ENCODE measurements at regions not wholly inside any gene's neighbourhood (a gene's known extent, or its start where the extent isn't known, plus 50 kb on each side); places are given as distances from the start of the nearest gene placed in this dataset.

DNA sequence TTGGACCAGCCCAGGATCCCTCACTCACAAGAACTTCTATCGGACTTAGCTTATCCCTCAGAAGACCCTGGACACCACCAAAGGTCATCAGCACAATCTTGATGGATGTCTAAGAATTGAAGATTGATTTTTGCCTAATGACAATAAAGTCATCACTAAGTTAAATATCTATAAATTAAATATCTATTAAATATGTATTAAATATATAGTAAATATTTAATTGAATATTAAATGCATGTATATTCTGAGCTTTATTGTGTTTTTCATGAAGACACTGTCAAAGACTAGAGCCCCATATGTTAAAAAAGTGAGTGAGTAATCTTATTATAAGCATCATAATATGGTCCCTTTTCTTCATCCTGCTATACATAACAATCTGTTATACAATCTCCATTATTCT, 751.1 kb downstream of the KCNJ2 start:
- Histone ChIP-seq H3K4me1 (no peaks in the 10 kb centered on the region), H3K27me3 (no peaks in the 10 kb centered on the region), H3K9me3 (peaks cover 4% of the 10 kb centered on the region), H3K36me3 (no peaks in the 10 kb centered on the region), H3K4me3 (no peak overlapping the region), H3K27ac (no peak overlapping the region)
- TF ChIP-seq POLR2AphosphoS5 (IDR thresholded peaks at IDR 0.05): no peak
- TF ChIP-seq, protein P1, sequence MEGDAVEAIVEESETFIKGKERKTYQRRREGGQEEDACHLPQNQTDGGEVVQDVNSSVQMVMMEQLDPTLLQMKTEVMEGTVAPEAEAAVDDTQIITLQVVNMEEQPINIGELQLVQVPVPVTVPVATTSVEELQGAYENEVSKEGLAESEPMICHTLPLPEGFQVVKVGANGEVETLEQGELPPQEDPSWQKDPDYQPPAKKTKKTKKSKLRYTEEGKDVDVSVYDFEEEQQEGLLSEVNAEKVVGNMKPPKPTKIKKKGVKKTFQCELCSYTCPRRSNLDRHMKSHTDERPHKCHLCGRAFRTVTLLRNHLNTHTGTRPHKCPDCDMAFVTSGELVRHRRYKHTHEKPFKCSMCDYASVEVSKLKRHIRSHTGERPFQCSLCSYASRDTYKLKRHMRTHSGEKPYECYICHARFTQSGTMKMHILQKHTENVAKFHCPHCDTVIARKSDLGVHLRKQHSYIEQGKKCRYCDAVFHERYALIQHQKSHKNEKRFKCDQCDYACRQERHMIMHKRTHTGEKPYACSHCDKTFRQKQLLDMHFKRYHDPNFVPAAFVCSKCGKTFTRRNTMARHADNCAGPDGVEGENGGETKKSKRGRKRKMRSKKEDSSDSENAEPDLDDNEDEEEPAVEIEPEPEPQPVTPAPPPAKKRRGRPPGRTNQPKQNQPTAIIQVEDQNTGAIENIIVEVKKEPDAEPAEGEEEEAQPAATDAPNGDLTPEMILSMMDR (IDR thresholded peaks at IDR 0.05): no peak
- TF ChIP-seq POLR2A (IDR thresholded peaks at IDR 0.05): no peak
- no peak for TF ChIP-seq EP300 (IDR thresholded peaks at IDR 0.05)
- 92% methylated on average over 1 of the region's 1 CpG for WGBS
- no peak for DNase-seq (ENCODE audit: low spot score in 2 of 2)

DNA sequence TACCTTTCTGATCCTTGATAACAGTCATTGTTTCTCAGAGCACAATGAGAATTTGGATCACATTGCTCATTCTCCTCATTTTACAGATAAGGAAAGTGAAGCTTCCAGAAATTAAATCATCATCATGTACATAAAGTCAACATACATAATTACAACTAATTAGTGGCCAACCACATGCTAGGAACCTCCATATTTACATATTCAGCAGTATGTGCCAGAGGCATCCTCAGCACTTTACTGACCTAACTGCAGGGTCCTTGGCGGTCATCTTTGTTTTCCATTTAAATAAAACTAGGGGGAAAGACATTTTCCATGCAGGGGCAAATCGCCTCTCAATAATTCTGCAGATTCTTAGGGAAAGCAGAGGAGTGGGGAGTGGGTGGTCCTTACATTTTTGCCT, 752.9 kb downstream of the KCNJ2 start:
- TF ChIP-seq EP300 (IDR thresholded peaks at IDR 0.05): no peak
- TF ChIP-seq POLR2AphosphoS5 (IDR thresholded peaks at IDR 0.05): no peak
- TF ChIP-seq, protein P1 (IDR thresholded peaks at IDR 0.05): no peak
- TF ChIP-seq POLR2A (IDR thresholded peaks at IDR 0.05): no peak
- DNase-seq (ENCODE audit: low spot score in 2 of 2): no peak
- no peaks in the 10 kb centered on the region for H3K9me3 ChIP-seq
- no peaks in the 10 kb centered on the region for H3K36me3 ChIP-seq
- H3K27ac ChIP-seq: no peak overlapping the region
- H3K4me3 ChIP-seq: no peak overlapping the region
- H3K4me1 ChIP-seq: no peaks in the 10 kb centered on the region
- WGBS: 96% methylated on average over 2 of the region's 2 CpGs
- H3K27me3 ChIP-seq: no peaks in the 10 kb centered on the region

DNA sequence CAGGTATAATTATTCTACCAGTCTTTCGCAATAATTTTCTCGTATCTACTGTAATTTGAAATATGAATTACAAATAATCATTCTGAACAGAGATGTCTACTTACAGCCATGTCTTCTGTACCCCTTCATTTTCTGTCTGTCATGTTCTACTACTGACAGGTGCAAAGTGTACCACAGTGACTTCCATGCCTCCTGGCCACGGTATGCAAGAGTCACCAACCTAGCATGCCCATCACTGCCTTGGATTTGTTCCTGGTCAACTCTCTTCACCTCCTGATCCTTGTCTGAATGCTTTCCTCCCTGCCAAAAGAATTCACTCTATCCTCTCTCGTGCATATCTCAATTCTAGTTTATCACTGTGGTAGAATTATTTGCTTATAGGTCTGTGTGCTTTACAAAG, 755.4 kb downstream of the KCNJ2 start:
- TF ChIP-seq EP300 (IDR thresholded peaks at IDR 0.05) (no peak), POLR2A (IDR thresholded peaks at IDR 0.05) (no peak), POLR2AphosphoS5 (IDR thresholded peaks at IDR 0.05) (no peak)
- TF ChIP-seq, protein P1 (IDR thresholded peaks at IDR 0.05): no peak
- Histone ChIP-seq H3K4me1 (no peaks in the 10 kb centered on the region), H3K9me3 (no peaks in the 10 kb centered on the region), H3K27me3 (no peaks in the 10 kb centered on the region), H3K27ac (no peak overlapping the region), H3K4me3 (no peak overlapping the region), H3K36me3 (no peaks in the 10 kb centered on the region)
- WGBS: 82% methylated on average over 4 of the region's 4 CpGs
- DNase-seq (ENCODE audit: low spot score in 2 of 2): no peak

DNA sequence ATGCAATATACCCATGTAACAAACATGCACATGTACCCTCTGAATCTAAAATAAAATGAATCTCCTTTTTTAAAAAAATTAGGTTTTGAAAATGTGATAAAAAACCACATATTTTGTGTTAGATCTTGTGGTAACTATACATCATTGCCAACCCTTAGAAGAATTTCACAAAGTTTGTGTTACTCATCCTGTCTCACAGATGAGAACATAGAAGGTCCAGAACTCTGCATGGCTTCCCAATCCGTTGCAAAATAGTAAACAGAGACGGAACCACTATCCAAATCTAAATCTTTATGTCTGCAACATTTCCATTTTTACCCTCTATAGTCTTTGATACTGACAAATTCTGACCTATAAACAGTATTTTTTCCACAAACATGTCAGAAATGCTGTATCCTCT, 759.9 kb downstream of the KCNJ2 start:
- TF ChIP-seq EP300 (IDR thresholded peaks at IDR 0.05): no peak
- TF ChIP-seq, protein P1 (IDR thresholded peaks at IDR 0.05): no peak
- TF ChIP-seq POLR2A (IDR thresholded peaks at IDR 0.05): no peak
- TF ChIP-seq POLR2AphosphoS5 (IDR thresholded peaks at IDR 0.05): no peak
- no peak for DNase-seq (ENCODE audit: low spot score in 2 of 2)
- H3K27ac ChIP-seq: no peak overlapping the region
- no peaks in the 10 kb centered on the region for H3K27me3 ChIP-seq
- H3K4me3 ChIP-seq: no peak overlapping the region
- no peaks in the 10 kb centered on the region for H3K4me1 ChIP-seq
- H3K36me3 ChIP-seq: no peaks in the 10 kb centered on the region
- 63% methylated on average over 2 of the region's 2 CpGs for WGBS
- no peaks in the 10 kb centered on the region for H3K9me3 ChIP-seq

DNA sequence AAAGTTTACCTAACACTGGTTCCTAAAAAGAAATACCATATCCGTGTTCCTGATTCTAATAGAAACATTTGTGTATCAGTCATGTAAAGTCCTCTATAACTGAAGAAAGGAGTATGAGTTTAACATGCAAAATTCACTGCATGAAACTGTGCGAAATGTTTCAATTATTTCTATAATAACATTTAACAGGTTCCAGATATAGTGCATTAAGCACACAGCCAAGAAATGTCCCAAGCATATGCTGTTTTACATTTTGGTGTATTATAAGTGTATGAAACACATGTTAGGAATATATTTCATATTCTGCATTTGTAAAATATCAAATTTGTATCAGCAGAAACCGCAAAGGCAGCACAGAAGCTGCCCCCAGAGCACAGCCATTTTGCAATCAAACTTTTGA, 764.9 kb downstream of the KCNJ2 start:
- H3K27me3 ChIP-seq: no peaks in the 10 kb centered on the region
- DNase-seq (ENCODE audit: low spot score in 2 of 2): no peak
- H3K36me3 ChIP-seq: no peaks in the 10 kb centered on the region
- H3K4me3 ChIP-seq: no peak overlapping the region
- H3K9me3 ChIP-seq: no peaks in the 10 kb centered on the region
- WGBS: 73% methylated on average over 3 of the region's 3 CpGs
- no peaks in the 10 kb centered on the region for H3K4me1 ChIP-seq
- TF ChIP-seq POLR2AphosphoS5 (IDR thresholded peaks at IDR 0.05) (no peak), POLR2A (IDR thresholded peaks at IDR 0.05) (no peak), EP300 (IDR thresholded peaks at IDR 0.05) (no peak)
- TF ChIP-seq, protein P1 (IDR thresholded peaks at IDR 0.05): no peak
- H3K27ac ChIP-seq: no peak overlapping the region
